GM19324 (cell line): ENCODE measurements at regions not wholly inside any gene's neighbourhood (a gene's known extent, or its start where the extent isn't known, plus 50 kb on each side); places are given as distances from the start of the nearest gene placed in this dataset.
"Not testable (repeated sequence)": the region's sequence is repeated elsewhere in the genome, so short reads cannot be mapped to it uniquely, and the experiment has no call there.

Experiments
- ATAC-seq: cut with Tn5 transposase; IDR thresholded peaks from one replicate; pipeline ENCODE4 v1.9.1; 2021; ENCODE audit warnings: mild to moderate bottlenecking, moderate library complexity; ENCODE audit not compliant: unreplicated experiment, low FRiP score

GRCh38 chr1:221576268-221576667 lies 165.6 kb downstream of the DUSP10 start:
- no peak for ATAC-seq

- ATAC-seq, result no peak
Observed at GRCh38 chr1:221583465-221583864, 158.4 kb downstream of the DUSP10 start.

GRCh38 chr1:221587013-221587412 lies 154.9 kb downstream of the DUSP10 start:
- not testable (repeated sequence) for ATAC-seq

- not testable (repeated sequence) for ATAC-seq
Observed at GRCh38 chr1:221591250-221591649, 150.6 kb downstream of the DUSP10 start.

- ATAC-seq, result no peak
Observed at GRCh38 chr1:221594576-221594975, 147.3 kb downstream of the DUSP10 start.

GRCh38 chr1:221598122-221598521 lies 143.8 kb downstream of the DUSP10 start:
- no peak for ATAC-seq

GRCh38 chr1:221601166-221601565 lies 140.7 kb downstream of the DUSP10 start:
- ATAC-seq, result no peak

- ATAC-seq, result no peak
Observed at GRCh38 chr1:221602830-221603229, 139.1 kb downstream of the DUSP10 start.

- ATAC-seq, result not testable (repeated sequence)
Observed at GRCh38 chr1:221604390-221604789, 137.5 kb downstream of the DUSP10 start.

GRCh38 chr1:221604948-221605347 lies 136.9 kb downstream of the DUSP10 start:
- no peak for ATAC-seq

GRCh38 chr1:221605569-221605968 lies 136.3 kb downstream of the DUSP10 start:
- no peak for ATAC-seq

GRCh38 chr1:221606256-221606655 lies 135.6 kb downstream of the DUSP10 start:
- no peak for ATAC-seq

GRCh38 chr1:221608835-221609320 lies 133.0 kb downstream of the DUSP10 start:
- no peak for ATAC-seq

- ATAC-seq, result no peak
Observed at GRCh38 chr1:221611656-221612046, 130.2 kb downstream of the DUSP10 start.

GRCh38 chr1:221612047-221612777 lies 129.7 kb downstream of the DUSP10 start:
- ATAC-seq, result no peak

- ATAC-seq, result no peak
Observed at GRCh38 chr1:221620437-221621384, 121.2 kb downstream of the DUSP10 start.

GRCh38 chr1:221621683-221622082 lies 120.2 kb downstream of the DUSP10 start:
- ATAC-seq, result no peak

- ATAC-seq, result no peak
Observed at GRCh38 chr1:221622389-221622788, 119.5 kb downstream of the DUSP10 start.

- ATAC-seq, result no peak
Observed at GRCh38 chr1:221625026-221625425, 116.9 kb downstream of the DUSP10 start.

- ATAC-seq, result no peak
Observed at GRCh38 chr1:221626041-221626440, 115.8 kb downstream of the DUSP10 start.

- ATAC-seq, result no peak
Observed at GRCh38 chr1:221630236-221630635, 111.7 kb downstream of the DUSP10 start.
